Motor neuron (in vitro differentiated cells): ENCODE measurements at regions not wholly inside any gene's neighbourhood (a gene's known extent, or its start where the extent isn't known, plus 50 kb on each side); places are given as distances from the start of the nearest gene placed in this dataset.
"Not testable (repeated sequence)": the region's sequence is repeated elsewhere in the genome, so short reads cannot be mapped to it uniquely, and the experiment has no call there.

Experiments
- ATAC-seq, 8 experiments: fragments of 200-7000 bp; cut with Tn5 transposase; replicated peaks in 6 of 8; 2 replicates each; pipeline ENCODE4 v1.8.0; 2021; ENCODE audit warnings: mild to moderate bottlenecking in 8 of 8, moderate library complexity in 8 of 8
- H3K27ac ChIP-seq, 2 donors: fragments of 250-450 bp; sonication (Bioruptor Pico); 2 replicates each; pipeline ENCODE4 v1.9.0; 2021; ENCODE audit warnings: antibody characterized with exemption in 2 of 2, mild to moderate bottlenecking in 2 of 2, moderate library complexity in 1 of 2
- H3K4me1 ChIP-seq, 2 donors: fragments of 250-450 bp; sonication (Bioruptor Pico); replicated peaks in 1 of 2; 2 replicates each; pipeline ENCODE4 v1.6.1; 2021; ENCODE audit warnings: antibody characterized with exemption in 2 of 2, mild to moderate bottlenecking in 2 of 2, moderate library complexity in 1 of 2
- H3K4me3 ChIP-seq, 5 donors: fragments of 250-450 bp; sonication (Bioruptor Pico); 2 replicates each; pipeline ENCODE4 v1.9.0; 2021; ENCODE audit warnings: antibody characterized with exemption in 5 of 5, mild to moderate bottlenecking in 5 of 5, moderate library complexity in 4 of 5
- WGBS, 10 experiments: fragments of 450-650 bp; shearing (Covaris generic); methylation state at CpG; one replicate each; pipeline ENCODE4 v1.0.0; 2022; 5-methylcytosine and 5-hydroxymethylcytosine counted together
- in situ Hi-C, 9 experiments: fragments of 400-800 bp; cut with MboI; loops; one replicate each; pipeline ENCODE4 v1.15.0; 2021; ENCODE audit warnings: low sequenced_read_pairs in 9 of 9, low pct_unique_long_range_greater_than_20kb in 2 of 9; ENCODE audit not compliant: unreplicated experiment in 9 of 9

GRCh38 chrX:84872160-84872771 is 131.4 kb upstream of the APOOL start:
- H3K27ac ChIP-seq, H3K4me1 ChIP-seq, H3K4me3 ChIP-seq, ATAC-seq, in situ Hi-C loops: not testable (repeated sequence)
- 61 to 100% methylated on average over 1 to 3 of the region's 5 CpGs; no CpG with 5 or more reads in 8 of the 10 experiments for WGBS, 10 experiments

DNA sequence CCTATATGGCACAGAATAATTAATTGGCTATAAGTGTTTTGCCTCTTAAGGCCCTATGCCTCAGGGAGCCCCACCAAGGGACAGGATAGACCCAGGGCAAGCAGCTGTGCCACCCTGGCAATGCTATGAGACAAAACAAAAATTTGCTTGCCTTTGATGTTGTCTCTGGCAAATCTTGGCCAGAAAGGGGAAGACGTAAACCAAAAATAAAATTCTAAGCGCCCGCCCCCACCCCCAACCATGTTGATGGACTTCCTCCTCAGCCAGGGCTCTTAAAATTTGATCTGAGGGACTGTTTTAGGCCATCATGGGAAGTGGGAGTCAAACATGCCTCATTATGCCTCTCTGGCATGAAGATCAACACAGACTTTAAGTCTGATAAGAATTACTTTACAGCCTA is 130.5 kb upstream of the APOOL start:
- ATAC-seq, result no peak
- no peak overlapping the region for H3K27ac ChIP-seq
- 0 to 40% methylated on average over 1 of the region's 3 CpGs; no CpG with 5 or more reads in 8 of the 10 experiments for WGBS, 10 experiments
- H3K4me1 ChIP-seq, result no peaks in the 10 kb centered on the region
- H3K4me3 ChIP-seq, result no peak overlapping the region
- in situ Hi-C loops, result no loop called here

GRCh38 chrX:84876876-84877275 is 126.8 kb upstream of the APOOL start:
- ATAC-seq, result no peak
- in situ Hi-C loops, result no loop called here
- Histone ChIP-seq H3K4me3 (no peak overlapping the region), H3K4me1 (no peaks in the 10 kb centered on the region), H3K27ac (no peak overlapping the region)

DNA sequence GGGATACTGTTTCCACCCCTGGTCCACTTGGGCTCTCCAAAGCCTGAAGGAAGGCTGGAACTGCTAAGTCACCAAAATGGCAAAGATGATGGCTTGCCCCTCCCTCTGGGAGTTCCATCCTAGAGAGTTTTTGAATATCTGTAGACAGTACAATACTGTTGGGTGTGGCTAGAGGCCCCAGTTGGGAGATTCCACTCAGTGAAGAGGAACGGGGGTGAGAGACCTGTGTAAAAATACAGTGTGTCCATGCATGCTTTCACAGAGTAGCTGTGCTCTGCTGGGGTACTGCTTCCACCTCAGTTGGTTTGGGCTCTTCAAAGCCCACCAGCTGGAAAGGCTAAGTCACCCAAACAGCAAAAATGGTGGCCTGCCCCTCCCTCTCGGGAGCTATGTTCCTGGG is 109.8 kb upstream of the APOOL start:
- in situ Hi-C loops, result no loop called here
- no peaks in the 10 kb centered on the region for H3K4me1 ChIP-seq
- no peak overlapping the region for H3K27ac ChIP-seq
- no peak overlapping the region for H3K4me3 ChIP-seq
- ATAC-seq, result peak in 2 of 8 experiments; percentile 30 to 47
- no CpG with 5 or more reads among the region's 2 CpGs for WGBS, 10 experiments

GRCh38 chrX:84907324-84907968 is 96.2 kb upstream of the APOOL start:
- in situ Hi-C loops, result loop anchor here in 1 of 9 experiments (25.0 kb wide), 1 partner anchor 170 kb away; no protein-coding TSS in a partner anchor
- ATAC-seq, result peak in 3 of 8 experiments; percentile 25 to 57 (median 39)
- H3K4me3 ChIP-seq, result no peak overlapping the region
- H3K27ac ChIP-seq, result no peak overlapping the region
- WGBS, 10 experiments, result 0 to 46% (median 3%) methylated on average over 1 to 5 of the region's 5 CpGs; no CpG with 5 or more reads in 7 of the 10 experiments
- H3K4me1 ChIP-seq, result no peaks in the 10 kb centered on the region

GRCh38 chrX:84909151-84909550 is 94.5 kb upstream of the APOOL start:
- in situ Hi-C loops, result loop anchor here in 1 of 9 experiments (25.0 kb wide), 1 partner anchor 172 kb away; no protein-coding TSS in a partner anchor
- ATAC-seq, result no peak
- WGBS, 10 experiments, result 0 to 86% (median 50%) methylated on average over 1 of the region's 1 CpG; no CpG with 5 or more reads in 5 of the 10 experiments

GRCh38 chrX:84924624-84925023 is 79.1 kb upstream of the APOOL start:
- WGBS, 10 experiments, result 0 to 40% methylated on average over 1 of the region's 1 CpG; no CpG with 5 or more reads in 8 of the 10 experiments
- ATAC-seq, result no peak
- Histone ChIP-seq H3K4me1 (no peaks in the 10 kb centered on the region), H3K27ac (no peak overlapping the region), H3K4me3 (no peak overlapping the region)
- in situ Hi-C loops, result loop anchor here in 1 of 9 experiments (25.0 kb wide), 1 partner anchor 187 kb away; no protein-coding TSS in a partner anchor

More at GRCh38 chrX:84909151-84909550, 94.5 kb upstream of the APOOL start:
- Histone ChIP-seq H3K27ac (no peak overlapping the region), H3K4me1 (no peaks in the 10 kb centered on the region), H3K4me3 (no peak overlapping the region)

DNA sequence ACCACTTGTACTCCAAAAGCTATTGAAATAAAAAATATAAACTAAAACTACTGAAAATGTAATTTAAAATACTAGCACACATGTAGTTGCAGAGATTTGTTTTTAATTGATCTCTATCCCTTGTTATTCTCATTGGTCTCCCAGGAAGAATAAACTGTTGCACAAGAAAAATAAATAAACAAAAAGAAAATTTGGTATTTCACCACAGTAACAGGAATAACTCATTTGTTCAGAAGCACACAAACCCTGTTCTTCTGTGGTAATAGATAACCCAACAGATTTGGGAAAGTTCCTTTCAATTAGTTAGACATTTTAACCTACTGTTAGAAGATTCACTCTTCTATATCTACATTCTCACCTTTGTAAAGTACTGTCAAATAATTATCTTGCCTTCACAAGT is 70.9 kb upstream of the APOOL start:
- H3K4me3 ChIP-seq, result no peak overlapping the region
- in situ Hi-C loops, result no loop called here
- ATAC-seq, result no peak
- no peak overlapping the region for H3K27ac ChIP-seq
- no peaks in the 10 kb centered on the region for H3K4me1 ChIP-seq

- Histone ChIP-seq H3K4me1 (no peaks in the 10 kb centered on the region), H3K27ac (no peak overlapping the region), H3K4me3 (no peak overlapping the region)
- in situ Hi-C loops, result no loop called here
- WGBS, 10 experiments, result no CpG with 5 or more reads among the region's 46 CpGs
- ATAC-seq, result no peak
Measured at GRCh38 chrX:84933956-84934556, 69.6 kb upstream of the APOOL start.
